Central memory CD8-positive, alpha-beta T cell (primary cell): ENCODE measurements at regions not wholly inside any gene's neighbourhood (a gene's known extent, or its start where the extent isn't known, plus 50 kb on each side); places are given as distances from the start of the nearest gene placed in this dataset.

Experiments used
- ATAC-seq: fragments of 150-1000 bp; cut with Tn5 transposase; replicated peaks from 2 replicates; pipeline ENCODE4 v1.10.0; 2022; ENCODE audit warnings: mild to moderate bottlenecking, moderate FRiP score, moderate number of reproducible peaks; ENCODE audit not compliant: poor library complexity, severe bottlenecking; ENCODE audit errors: extremely low read depth
- DNase-seq, 2 donors: peaks; one replicate each; pipeline ENCODE4 v3.0.0; 2021; ENCODE audit warnings: low spot score in 2 of 2
- H3K27ac Mint-ChIP-seq: one replicate; pipeline ENCODE4 v1.8.0; 2022; ENCODE audit warnings: low read depth, mild to moderate bottlenecking, moderate library complexity, mixed read lengths
- H3K27me3 Mint-ChIP-seq: one replicate; pipeline ENCODE4 v1.8.0; 2022; ENCODE audit warnings: mixed read lengths
- H3K36me3 Mint-ChIP-seq: one replicate; pipeline ENCODE4 v1.8.0; 2022; ENCODE audit warnings: mild to moderate bottlenecking, moderate library complexity, mixed read lengths; ENCODE audit not compliant: insufficient read depth
- H3K4me1 Mint-ChIP-seq: one replicate; pipeline ENCODE4 v1.8.0; 2022; ENCODE audit warnings: mixed read lengths
- H3K4me3 Mint-ChIP-seq: one replicate; pipeline ENCODE4 v1.8.0; 2022; ENCODE audit warnings: mild to moderate bottlenecking, moderate library complexity, mixed read lengths
- H3K9me3 Mint-ChIP-seq: one replicate; pipeline ENCODE4 v1.8.0; 2022; ENCODE audit warnings: mixed read lengths

DNA sequence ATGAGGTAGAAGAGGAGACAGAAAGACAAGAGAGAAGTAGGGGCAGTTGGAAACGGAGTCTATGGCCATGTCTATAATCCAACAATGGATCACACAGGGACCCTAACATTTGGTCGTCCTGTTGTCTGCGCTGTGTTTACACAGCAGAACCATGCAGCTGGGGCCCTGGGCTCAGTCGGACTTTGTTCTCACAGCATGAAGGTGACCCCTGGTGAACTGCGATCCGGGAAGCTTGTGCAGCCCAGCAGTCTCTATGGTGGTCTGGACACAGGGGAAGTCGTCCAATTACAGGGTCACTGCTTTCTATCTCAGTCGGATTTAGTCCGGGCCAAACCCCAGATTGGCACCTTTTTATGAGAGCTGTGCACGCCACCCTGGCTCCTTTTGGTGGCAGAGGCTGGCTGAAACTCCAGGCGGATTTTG is 153.6 kb downstream of the FOXA2 start:
- H3K4me3 Mint-ChIP-seq: no peak overlapping the region
- no peaks in the 10 kb centered on the region for H3K27me3 Mint-ChIP-seq
- H3K27ac Mint-ChIP-seq: no peak overlapping the region
- no peaks in the 10 kb centered on the region for H3K4me1 Mint-ChIP-seq
- DNase-seq: no peak
- ATAC-seq: no peak
- peaks cover 5% of the 10 kb centered on the region for H3K9me3 Mint-ChIP-seq
- no peaks in the 10 kb centered on the region for H3K36me3 Mint-ChIP-seq

- Mint-ChIP-seq H3K9me3 (peaks cover 5% of the 10 kb centered on the region), H3K4me1 (no peaks in the 10 kb centered on the region), H3K36me3 (no peaks in the 10 kb centered on the region), H3K27me3 (no peaks in the 10 kb centered on the region), H3K4me3 (no peak overlapping the region), H3K27ac (no peak overlapping the region)
- DNase-seq: no peak
- no peak for ATAC-seq
Measured at GRCh38 chr20:22430154-22430745, 154.1 kb downstream of the FOXA2 start.

DNA sequence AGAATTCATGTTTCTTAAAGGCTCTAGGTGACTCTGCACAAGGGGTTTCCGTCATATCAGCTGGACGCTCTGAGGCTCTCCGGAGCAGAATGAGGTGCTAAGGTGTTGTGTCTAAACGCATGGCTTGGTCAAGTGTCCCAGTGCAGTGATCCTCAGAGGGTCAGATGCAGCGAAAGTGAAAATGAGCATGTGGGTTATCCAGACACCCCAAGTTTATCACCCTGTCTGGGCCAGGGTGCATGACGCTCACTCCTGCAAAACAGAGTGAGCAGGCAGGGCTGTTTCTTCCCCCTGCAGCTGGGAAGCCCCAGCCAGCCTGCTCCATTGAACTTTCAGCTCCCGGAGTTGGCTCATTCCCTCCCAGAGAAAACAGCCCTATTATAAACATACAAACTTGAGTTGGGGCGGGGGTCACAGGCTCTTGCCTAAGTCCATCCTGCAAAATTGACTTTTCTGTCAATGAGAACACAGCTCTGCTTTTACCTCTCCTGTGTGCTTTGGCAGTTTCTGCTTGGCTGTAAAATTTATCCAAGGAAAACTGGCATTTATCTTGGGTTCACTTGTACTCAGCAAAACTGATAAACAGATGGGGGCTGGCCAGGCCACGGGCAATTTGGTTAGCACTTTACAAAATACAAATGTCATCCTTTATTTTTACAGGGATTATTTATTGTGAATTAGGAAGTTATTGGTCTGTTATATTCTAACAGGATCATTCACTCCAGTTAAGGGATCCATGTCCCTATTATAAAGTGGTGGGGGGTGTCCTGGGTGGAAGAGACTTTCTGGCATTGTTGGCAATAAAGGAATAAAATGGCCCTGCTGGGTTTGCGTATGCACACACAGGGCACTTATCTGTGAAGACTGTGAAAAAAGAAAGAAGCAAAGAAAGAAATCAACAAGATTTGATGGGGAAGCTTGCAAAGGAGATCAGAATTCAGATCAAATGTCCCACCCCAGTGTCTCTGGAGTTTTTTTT is 154.9 kb downstream of the FOXA2 start:
- ATAC-seq (no peak), DNase-seq (no peak)
- H3K4me3 Mint-ChIP-seq: no peak overlapping the region
- peaks cover 10% of the 10 kb centered on the region for H3K9me3 Mint-ChIP-seq
- no peak overlapping the region for H3K27ac Mint-ChIP-seq
- H3K27me3 Mint-ChIP-seq: no peaks in the 10 kb centered on the region
- H3K36me3 Mint-ChIP-seq: no peaks in the 10 kb centered on the region
- H3K4me1 Mint-ChIP-seq: no peaks in the 10 kb centered on the region

DNA sequence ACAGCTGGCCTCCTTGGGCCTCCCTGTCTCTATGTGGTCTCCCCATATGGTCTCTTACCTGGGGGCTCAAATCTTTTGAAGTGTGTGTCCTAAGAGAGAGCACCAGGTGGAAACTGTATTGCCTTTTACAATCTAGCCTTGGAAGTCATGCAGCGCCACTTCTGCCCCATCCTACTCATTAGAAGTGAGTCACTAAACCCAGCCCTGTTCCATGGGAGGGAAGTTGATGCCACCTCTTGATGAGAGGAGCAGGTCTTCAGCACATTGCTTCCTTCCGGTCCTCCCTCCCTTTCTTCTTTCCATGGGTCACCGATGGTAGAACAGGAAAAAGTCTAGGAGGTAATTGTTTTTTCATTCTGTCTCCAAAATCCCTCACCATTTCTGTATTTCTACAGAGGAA is 156.3 kb downstream of the FOXA2 start:
- H3K27ac Mint-ChIP-seq: no peak overlapping the region
- ATAC-seq (no peak), DNase-seq (no peak)
- no peaks in the 10 kb centered on the region for H3K4me1 Mint-ChIP-seq
- no peak overlapping the region for H3K4me3 Mint-ChIP-seq
- no peaks in the 10 kb centered on the region for H3K27me3 Mint-ChIP-seq
- peaks cover 16% of the 10 kb centered on the region for H3K9me3 Mint-ChIP-seq
- no peaks in the 10 kb centered on the region for H3K36me3 Mint-ChIP-seq

- no peak for DNase-seq
- Mint-ChIP-seq H3K4me1 (no peaks in the 10 kb centered on the region), H3K4me3 (no peak overlapping the region), H3K27me3 (no peaks in the 10 kb centered on the region), H3K9me3 (peaks cover 16% of the 10 kb centered on the region), H3K27ac (no peak overlapping the region), H3K36me3 (no peaks in the 10 kb centered on the region)
- ATAC-seq: no peak
Measured at GRCh38 chr20:22426772-22427171, 157.6 kb downstream of the FOXA2 start.

DNA sequence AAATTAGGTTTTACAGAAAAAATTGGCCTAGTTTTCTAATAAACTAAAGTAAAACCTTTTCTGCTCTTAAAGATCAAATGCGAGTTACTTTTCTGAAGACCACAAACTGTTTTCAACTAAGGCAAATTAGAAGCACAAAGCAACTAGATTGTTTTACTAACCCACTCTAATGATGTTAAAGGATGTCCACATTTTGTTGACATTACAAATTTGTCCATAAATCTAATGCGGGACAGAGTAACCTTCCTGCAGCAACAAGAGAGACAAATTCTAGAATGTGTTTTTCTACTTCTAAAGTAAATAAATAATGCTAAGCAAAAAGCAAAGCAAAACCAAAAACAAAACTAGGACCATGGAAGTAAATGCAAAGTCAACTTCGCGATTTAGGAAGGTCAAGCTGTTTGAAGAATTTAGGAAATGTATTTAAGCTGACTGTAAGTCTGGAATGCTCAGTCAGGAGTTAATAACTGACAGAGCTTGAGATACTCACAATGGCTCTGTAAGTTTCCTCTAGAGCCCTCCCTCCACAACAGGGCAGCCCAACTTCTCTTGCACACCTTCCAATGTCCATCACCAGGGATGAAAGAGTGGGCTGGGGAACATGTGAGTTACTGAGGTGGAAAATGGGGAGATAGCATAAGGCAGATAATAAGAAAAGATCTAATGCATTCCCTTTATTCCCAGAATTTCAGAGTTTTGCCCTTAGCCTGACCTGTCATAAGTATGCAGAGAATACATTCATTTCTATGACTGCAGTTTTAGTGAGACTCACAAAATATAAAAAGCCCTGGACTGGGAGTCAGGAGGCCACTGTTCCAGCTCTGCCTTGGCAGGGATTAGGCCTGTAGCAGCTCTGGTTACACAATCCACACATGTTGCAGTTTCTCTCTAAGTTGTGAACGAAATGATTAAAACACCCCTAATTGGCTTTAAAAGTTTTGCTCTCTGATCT is 158.8 kb downstream of the FOXA2 start:
- Mint-ChIP-seq H3K4me1 (no peaks in the 10 kb centered on the region), H3K27ac (no peak overlapping the region), H3K9me3 (peaks cover 26% of the 10 kb centered on the region), H3K27me3 (no peaks in the 10 kb centered on the region), H3K4me3 (no peak overlapping the region), H3K36me3 (no peaks in the 10 kb centered on the region)
- no peak for ATAC-seq
- DNase-seq: no peak

GRCh38 chr20:22423190-22423832 is 161.1 kb downstream of the FOXA2 start:
- H3K27me3 Mint-ChIP-seq: no peaks in the 10 kb centered on the region
- DNase-seq: no peak
- no peak for ATAC-seq
- no peak overlapping the region for H3K4me3 Mint-ChIP-seq
- peaks cover 21% of the 10 kb centered on the region for H3K9me3 Mint-ChIP-seq
- H3K27ac Mint-ChIP-seq: no peak overlapping the region
- H3K4me1 Mint-ChIP-seq: no peaks in the 10 kb centered on the region
- H3K36me3 Mint-ChIP-seq: no peaks in the 10 kb centered on the region

GRCh38 chr20:22420116-22420598 is 164.2 kb downstream of the FOXA2 start:
- no peak overlapping the region for H3K27ac Mint-ChIP-seq
- ATAC-seq (no peak), DNase-seq (no peak)
- peaks cover 26% of the 10 kb centered on the region for H3K9me3 Mint-ChIP-seq
- no peak overlapping the region for H3K4me3 Mint-ChIP-seq
- H3K36me3 Mint-ChIP-seq: no peaks in the 10 kb centered on the region
- H3K4me1 Mint-ChIP-seq: no peaks in the 10 kb centered on the region
- H3K27me3 Mint-ChIP-seq: no peaks in the 10 kb centered on the region

GRCh38 chr20:22418738-22419137 is 165.6 kb downstream of the FOXA2 start:
- no peaks in the 10 kb centered on the region for H3K36me3 Mint-ChIP-seq
- no peaks in the 10 kb centered on the region for H3K27me3 Mint-ChIP-seq
- no peak overlapping the region for H3K4me3 Mint-ChIP-seq
- H3K9me3 Mint-ChIP-seq: peaks cover 20% of the 10 kb centered on the region
- no peaks in the 10 kb centered on the region for H3K4me1 Mint-ChIP-seq
- ATAC-seq (no peak), DNase-seq (no peak)
- no peak overlapping the region for H3K27ac Mint-ChIP-seq

GRCh38 chr20:22414305-22414742 is 170.0 kb downstream of the FOXA2 start:
- no peak overlapping the region for H3K27ac Mint-ChIP-seq
- no peaks in the 10 kb centered on the region for H3K27me3 Mint-ChIP-seq
- H3K4me1 Mint-ChIP-seq: no peaks in the 10 kb centered on the region
- no peak for ATAC-seq
- H3K4me3 Mint-ChIP-seq: no peak overlapping the region
- H3K36me3 Mint-ChIP-seq: no peaks in the 10 kb centered on the region
- DNase-seq: no peak
- peaks cover 23% of the 10 kb centered on the region for H3K9me3 Mint-ChIP-seq

DNA sequence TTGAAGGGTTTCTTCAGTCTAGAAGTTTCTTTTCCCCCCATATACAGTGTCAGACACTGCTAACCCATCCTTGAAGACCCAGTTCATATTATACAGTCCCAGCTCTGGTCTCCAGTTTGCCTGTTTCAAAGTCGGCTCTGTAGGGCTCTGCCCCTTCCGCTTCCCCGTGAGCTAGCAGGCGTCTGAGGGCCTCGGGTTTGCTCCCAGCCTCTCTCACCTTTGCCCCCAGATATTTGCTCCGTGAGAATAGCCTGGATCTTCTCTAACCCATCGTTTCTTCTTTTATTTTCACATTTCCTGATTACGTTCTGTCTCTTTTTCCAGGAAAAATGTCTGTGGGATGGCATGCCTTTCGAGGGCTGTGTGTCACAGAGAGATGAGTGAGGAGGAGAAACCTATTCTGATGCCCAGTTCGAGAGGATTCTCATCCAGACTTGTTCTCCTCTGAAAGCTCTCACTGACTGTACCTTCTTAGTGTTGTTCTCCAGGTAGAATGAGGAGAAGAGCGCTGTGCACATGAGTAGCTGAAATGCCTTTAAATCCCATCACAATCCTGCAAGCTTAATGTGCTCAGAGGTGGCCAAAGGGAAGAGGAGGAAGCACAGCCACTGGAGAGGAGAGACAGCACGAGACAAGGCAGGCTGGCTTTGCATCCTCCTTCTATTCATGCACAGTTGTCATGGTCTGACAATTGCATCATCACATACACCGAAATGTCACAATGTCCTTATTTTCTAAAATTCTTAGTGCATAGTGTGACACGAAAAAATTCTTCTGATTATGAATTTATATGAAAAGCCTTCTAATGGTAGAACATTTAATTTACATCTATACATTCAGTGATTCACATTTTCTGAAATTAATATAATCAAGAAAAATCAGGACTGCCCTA is 171.1 kb downstream of the FOXA2 start:
- peaks cover 23% of the 10 kb centered on the region for H3K9me3 Mint-ChIP-seq

More for the DNA sequence above, 171.1 kb downstream of the FOXA2 start:
- Mint-ChIP-seq H3K4me3 (no peak overlapping the region), H3K27ac (no peak overlapping the region), H3K36me3 (no peaks in the 10 kb centered on the region), H3K27me3 (no peaks in the 10 kb centered on the region), H3K4me1 (no peaks in the 10 kb centered on the region)
- DNase-seq (no peak), ATAC-seq (no peak)
